HEK293 (cell line): ENCODE measurements at regions not wholly inside any gene's neighbourhood (a gene's known extent, or its start where the extent isn't known, plus 50 kb on each side); places are given as distances from the start of the nearest gene placed in this dataset.

ENCODE experiments used
- CTCF ChIA-PET: fragments of 350-600 bp; formaldehyde crosslinking; extraction: SDS; loops from one replicate; lab custom pipeline; 2021; ENCODE audit warnings: antibody characterized with exemption; lab: Yijun Ruan, JAX
- POLR2A ChIA-PET: fragments of 300-600 bp; formaldehyde crosslinking; extraction: SDS; loops from one replicate; lab custom pipeline; 2020; ENCODE audit warnings: antibody characterized with exemption, inconsistent platforms; lab: Yijun Ruan, JAX
- H3K27ac ChIP-seq: fragments of 200-500 bp; sonication (Bioruptor generic); 2 replicates; pipeline ENCODE4 v1.5.1; 2014; ENCODE audit warnings: low read depth, low read length, control low read depth, inconsistent platforms; ENCODE audit errors: extremely low read depth
- H3K36me3 ChIP-seq, 2 experiments: fragments of 200-500 bp in 1 of 2; sonication (Bioruptor generic) in 1 of 2; 1 replicate in 1 of 2; 2 replicates in 1 of 2; pipeline ENCODE4 v1.5.1; 2014 to 2017; ENCODE audit warnings: inconsistent platforms in 2 of 2, low read length in 2 of 2; ENCODE audit not compliant: control insufficient read depth in 2 of 2, insufficient read depth in 1 of 2
- H3K4me1 ChIP-seq: fragments of 200-500 bp; sonication (Bioruptor generic); 2 replicates; pipeline ENCODE4 v1.5.1; 2014; ENCODE audit warnings: mild to moderate bottlenecking, low read length, inconsistent platforms; ENCODE audit not compliant: control insufficient read depth, insufficient read depth
- H3K4me3 ChIP-seq: 2 replicates; pipeline ENCODE4 v1.5.1; 2011; ENCODE audit warnings: low read depth, mild to moderate bottlenecking, control low read depth, low read length, moderate library complexity
- H3K9me3 ChIP-seq: fragments of 200-500 bp; sonication (Bioruptor generic); 2 replicates; pipeline ENCODE4 v1.5.1; 2014; ENCODE audit warnings: low read depth, low read length, inconsistent platforms; ENCODE audit not compliant: control insufficient read depth, insufficient read depth
- GLIS1 ChIP-seq: fragments of 450-650 bp; formaldehyde crosslinking; IDR thresholded peaks from 2 replicates; pipeline ENCODE4 v1.5.1; 2016; ENCODE audit warnings: missing biosample characterization, missing genetic modification characterization
- IKZF3 ChIP-seq: fragments of 450-650 bp; IDR thresholded peaks from 2 replicates; pipeline ENCODE4 v1.5.0; 2018; ENCODE audit warnings: missing biosample characterization, mild to moderate bottlenecking, missing genetic modification characterization, moderate library complexity
- WT1 ChIP-seq: fragments of 450-650 bp; formaldehyde crosslinking; IDR thresholded peaks from 2 replicates; pipeline ENCODE4 v1.5.1; 2016; ENCODE audit warnings: missing biosample characterization, missing genetic modification characterization
- ZBTB21 ChIP-seq: fragments of 450-650 bp; formaldehyde crosslinking; IDR thresholded peaks from 2 replicates; pipeline ENCODE4 v1.5.1; 2017; ENCODE audit warnings: missing biosample characterization, missing genetic modification characterization
- ZBTB8A ChIP-seq: fragments of 450-650 bp; formaldehyde crosslinking; IDR thresholded peaks from 2 replicates; pipeline ENCODE4 v1.5.1; 2016; ENCODE audit warnings: missing biosample characterization, missing genetic modification characterization
- ZFP3 ChIP-seq: fragments of 450-650 bp; formaldehyde crosslinking; IDR thresholded peaks from 2 replicates; pipeline ENCODE4 v1.5.1; 2016; ENCODE audit warnings: low read depth, missing biosample characterization, missing genetic modification characterization
- ZIC2 ChIP-seq: fragments of 450-650 bp; formaldehyde crosslinking; IDR thresholded peaks from 2 replicates; pipeline ENCODE4 v1.5.1; 2016; ENCODE audit warnings: missing biosample characterization, missing genetic modification characterization
- ZNF121 ChIP-seq: fragments of 450-650 bp; formaldehyde crosslinking; IDR thresholded peaks from 2 replicates; pipeline ENCODE4 v1.5.1; 2016; ENCODE audit warnings: missing biosample characterization, missing genetic modification characterization
- ZNF140 ChIP-seq: fragments of 450-650 bp; formaldehyde crosslinking; IDR thresholded peaks from 2 replicates; pipeline ENCODE4 v1.5.1; 2016; ENCODE audit warnings: missing biosample characterization, missing genetic modification characterization
- ZNF155 ChIP-seq: fragments of 450-650 bp; formaldehyde crosslinking; IDR thresholded peaks from 2 replicates; pipeline ENCODE4 v1.5.1; 2016; ENCODE audit warnings: missing biosample characterization, missing genetic modification characterization
- ZNF16 ChIP-seq: fragments of 450-650 bp; formaldehyde crosslinking; IDR thresholded peaks from 2 replicates; pipeline ENCODE4 v1.5.1; 2016; ENCODE audit warnings: low read depth, missing biosample characterization, missing genetic modification characterization
- ZNF175 ChIP-seq: fragments of 450-650 bp; formaldehyde crosslinking; IDR thresholded peaks from 2 replicates; pipeline ENCODE4 v1.5.1; 2016; ENCODE audit warnings: missing biosample characterization, missing genetic modification characterization
- ZNF473 ChIP-seq: fragments of 450-650 bp; formaldehyde crosslinking; IDR thresholded peaks from 2 replicates; pipeline ENCODE4 v1.5.1; 2017; ENCODE audit warnings: missing biosample characterization, missing genetic modification characterization
- ZNF488 ChIP-seq: fragments of 450-650 bp; formaldehyde crosslinking; IDR thresholded peaks from 2 replicates; pipeline ENCODE4 v1.5.1; 2016; ENCODE audit warnings: missing biosample characterization, missing genetic modification characterization
- ZNF530 ChIP-seq: fragments of 450-650 bp; formaldehyde crosslinking; IDR thresholded peaks from 2 replicates; pipeline ENCODE4 v1.5.1; 2016; ENCODE audit warnings: low read depth, missing biosample characterization, missing genetic modification characterization
- ZNF549 ChIP-seq: fragments of 450-650 bp; IDR thresholded peaks from 2 replicates; pipeline ENCODE4 v1.5.1; 2018; ENCODE audit warnings: missing biosample characterization, missing genetic modification characterization, mild to moderate bottlenecking, inconsistent platforms, moderate library complexity
- ZNF560 ChIP-seq: fragments of 450-650 bp; formaldehyde crosslinking; IDR thresholded peaks from 2 replicates; pipeline ENCODE4 v1.5.1; 2017; ENCODE audit warnings: missing biosample characterization, missing genetic modification characterization, borderline replicate concordance
- ZNF596 ChIP-seq: fragments of 450-650 bp; IDR thresholded peaks from 2 replicates; pipeline ENCODE4 v1.5.0; 2018; ENCODE audit warnings: missing biosample characterization, mild to moderate bottlenecking, missing genetic modification characterization, moderate library complexity
- ZNF785 ChIP-seq: fragments of 450-650 bp; formaldehyde crosslinking; IDR thresholded peaks from 2 replicates; pipeline ENCODE4 v1.5.1; 2016; ENCODE audit warnings: missing biosample characterization, missing genetic modification characterization
- ZSCAN30 ChIP-seq: fragments of 450-650 bp; IDR thresholded peaks from 2 replicates; pipeline ENCODE4 v1.5.1; 2018; ENCODE audit warnings: missing biosample characterization, mild to moderate bottlenecking, missing genetic modification characterization, moderate library complexity
- ZSCAN4 ChIP-seq: fragments of 450-650 bp; formaldehyde crosslinking; IDR thresholded peaks from 2 replicates; pipeline ENCODE4 v1.5.1; 2017; ENCODE audit warnings: missing biosample characterization, missing genetic modification characterization
- TF ChIP-seq, protein P1 (sequence below): fragments of 450-650 bp; formaldehyde crosslinking; IDR thresholded peaks from 2 replicates; pipeline ENCODE4 v1.5.1; 2016; ENCODE audit warnings: missing biosample characterization, missing genetic modification characterization, low read depth
- TF ChIP-seq, protein P2 (sequence below): fragments of 450-650 bp; formaldehyde crosslinking; conservative IDR thresholded peaks from 2 replicates; pipeline ENCODE4 v1.5.1; 2016; ENCODE audit warnings: low read depth, missing biosample characterization, missing genetic modification characterization
- TF ChIP-seq, protein P3 (sequence below): fragments of 450-650 bp; formaldehyde crosslinking; IDR thresholded peaks from 2 replicates; pipeline ENCODE4 v1.5.1; 2017; ENCODE audit warnings: missing biosample characterization, missing genetic modification characterization
- TF ChIP-seq, protein P4 (sequence below): fragments of 450-650 bp; formaldehyde crosslinking; IDR thresholded peaks from 2 replicates; pipeline ENCODE4 v1.5.1; 2016; ENCODE audit warnings: missing biosample characterization, missing genetic modification characterization

DNA sequence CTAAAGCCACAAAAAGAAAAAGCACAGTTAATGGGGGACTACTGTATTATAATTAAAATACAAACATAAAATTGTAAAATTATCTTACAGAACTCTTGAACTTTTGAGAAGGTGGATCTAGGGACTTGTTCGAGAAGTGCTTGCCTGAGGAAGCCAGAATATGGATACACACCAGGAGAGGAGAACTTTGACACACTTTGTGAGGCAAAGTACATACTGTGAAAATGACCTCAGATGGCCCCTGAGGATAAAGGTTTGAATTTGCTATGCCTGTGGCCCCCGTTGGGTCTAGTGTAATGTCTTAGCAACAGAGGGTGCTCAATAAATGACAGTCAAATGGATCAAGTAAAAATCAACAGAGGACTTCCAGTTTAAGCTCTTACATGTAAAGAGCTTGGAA, 148.2 kb upstream of the CYP1B1 start:
- POLR2A ChIA-PET: no interaction called here
- no peaks in the 10 kb centered on the region for H3K36me3 ChIP-seq

GRCh38 chr2:38223256-38223655, 147.3 kb upstream of the CYP1B1 start:
- Histone ChIP-seq H3K27ac (no peak overlapping the region), H3K4me1 (no peaks in the 10 kb centered on the region), H3K9me3 (no peaks in the 10 kb centered on the region)
- CTCF ChIA-PET: no interaction called here
- TF ChIP-seq ZNF549 (no peak), ZNF175 (tag by site-specific recombination) (no peak), ZNF121 (tag by site-specific recombination) (no peak), ZIC2 (tag by site-specific recombination) (no peak), WT1 (no peak), ZNF596 (tag by site-specific recombination) (no peak), ZSCAN30 (tag by site-specific recombination) (no peak), GLIS1 (tag by site-specific recombination) (no peak), ZBTB21 (tag by site-specific recombination) (0 out of 2 replicates have a peak, but pooled peaks have one; percentile 25)
- TF ChIP-seq, protein P1, sequence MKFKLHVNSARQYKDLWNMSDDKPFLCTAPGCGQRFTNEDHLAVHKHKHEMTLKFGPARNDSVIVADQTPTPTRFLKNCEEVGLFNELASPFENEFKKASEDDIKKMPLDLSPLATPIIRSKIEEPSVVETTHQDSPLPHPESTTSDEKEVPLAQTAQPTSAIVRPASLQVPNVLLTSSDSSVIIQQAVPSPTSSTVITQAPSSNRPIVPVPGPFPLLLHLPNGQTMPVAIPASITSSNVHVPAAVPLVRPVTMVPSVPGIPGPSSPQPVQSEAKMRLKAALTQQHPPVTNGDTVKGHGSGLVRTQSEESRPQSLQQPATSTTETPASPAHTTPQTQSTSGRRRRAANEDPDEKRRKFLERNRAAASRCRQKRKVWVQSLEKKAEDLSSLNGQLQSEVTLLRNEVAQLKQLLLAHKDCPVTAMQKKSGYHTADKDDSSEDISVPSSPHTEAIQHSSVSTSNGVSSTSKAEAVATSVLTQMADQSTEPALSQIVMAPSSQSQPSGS (tag by site-specific recombination): peak; percentile 18; the same call in 1 of the 2 replicates
- TF ChIP-seq, protein P2, sequence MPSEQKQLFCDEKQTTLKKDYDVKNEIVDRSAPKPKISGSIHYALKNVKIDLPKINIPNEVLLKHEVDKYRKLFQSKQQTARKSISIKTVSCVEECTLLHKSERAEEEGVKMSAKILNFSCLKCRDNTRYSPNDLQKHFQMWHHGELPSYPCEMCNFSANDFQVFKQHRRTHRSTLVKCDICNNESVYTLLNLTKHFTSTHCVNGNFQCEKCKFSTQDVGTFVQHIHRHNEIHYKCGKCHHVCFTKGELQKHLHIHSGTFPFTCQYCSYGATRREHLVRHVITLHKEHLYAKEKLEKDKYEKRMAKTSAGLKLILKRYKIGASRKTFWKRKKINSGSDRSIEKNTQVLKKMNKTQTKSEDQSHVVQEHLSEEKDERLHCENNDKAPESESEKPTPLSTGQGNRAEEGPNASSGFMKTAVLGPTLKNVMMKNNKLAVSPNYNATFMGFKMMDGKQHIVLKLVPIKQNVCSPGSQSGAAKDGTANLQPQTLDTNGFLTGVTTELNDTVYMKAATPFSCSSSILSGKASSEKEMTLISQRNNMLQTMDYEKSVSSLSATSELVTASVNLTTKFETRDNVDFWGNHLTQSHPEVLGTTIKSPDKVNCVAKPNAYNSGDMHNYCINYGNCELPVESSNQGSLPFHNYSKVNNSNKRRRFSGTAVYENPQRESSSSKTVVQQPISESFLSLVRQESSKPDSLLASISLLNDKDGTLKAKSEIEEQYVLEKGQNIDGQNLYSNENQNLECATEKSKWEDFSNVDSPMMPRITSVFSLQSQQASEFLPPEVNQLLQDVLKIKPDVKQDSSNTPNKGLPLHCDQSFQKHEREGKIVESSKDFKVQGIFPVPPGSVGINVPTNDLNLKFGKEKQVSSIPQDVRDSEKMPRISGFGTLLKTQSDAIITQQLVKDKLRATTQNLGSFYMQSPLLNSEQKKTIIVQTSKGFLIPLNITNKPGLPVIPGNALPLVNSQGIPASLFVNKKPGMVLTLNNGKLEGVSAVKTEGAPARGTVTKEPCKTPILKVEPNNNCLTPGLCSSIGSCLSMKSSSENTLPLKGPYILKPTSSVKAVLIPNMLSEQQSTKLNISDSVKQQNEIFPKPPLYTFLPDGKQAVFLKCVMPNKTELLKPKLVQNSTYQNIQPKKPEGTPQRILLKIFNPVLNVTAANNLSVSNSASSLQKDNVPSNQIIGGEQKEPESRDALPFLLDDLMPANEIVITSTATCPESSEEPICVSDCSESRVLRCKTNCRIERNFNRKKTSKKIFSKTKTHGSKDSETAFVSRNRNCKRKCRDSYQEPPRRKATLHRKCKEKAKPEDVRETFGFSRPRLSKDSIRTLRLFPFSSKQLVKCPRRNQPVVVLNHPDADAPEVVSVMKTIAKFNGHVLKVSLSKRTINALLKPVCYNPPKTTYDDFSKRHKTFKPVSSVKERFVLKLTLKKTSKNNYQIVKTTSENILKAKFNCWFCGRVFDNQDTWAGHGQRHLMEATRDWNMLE (tag by site-specific recombination): no peak
- TF ChIP-seq, protein P3, sequence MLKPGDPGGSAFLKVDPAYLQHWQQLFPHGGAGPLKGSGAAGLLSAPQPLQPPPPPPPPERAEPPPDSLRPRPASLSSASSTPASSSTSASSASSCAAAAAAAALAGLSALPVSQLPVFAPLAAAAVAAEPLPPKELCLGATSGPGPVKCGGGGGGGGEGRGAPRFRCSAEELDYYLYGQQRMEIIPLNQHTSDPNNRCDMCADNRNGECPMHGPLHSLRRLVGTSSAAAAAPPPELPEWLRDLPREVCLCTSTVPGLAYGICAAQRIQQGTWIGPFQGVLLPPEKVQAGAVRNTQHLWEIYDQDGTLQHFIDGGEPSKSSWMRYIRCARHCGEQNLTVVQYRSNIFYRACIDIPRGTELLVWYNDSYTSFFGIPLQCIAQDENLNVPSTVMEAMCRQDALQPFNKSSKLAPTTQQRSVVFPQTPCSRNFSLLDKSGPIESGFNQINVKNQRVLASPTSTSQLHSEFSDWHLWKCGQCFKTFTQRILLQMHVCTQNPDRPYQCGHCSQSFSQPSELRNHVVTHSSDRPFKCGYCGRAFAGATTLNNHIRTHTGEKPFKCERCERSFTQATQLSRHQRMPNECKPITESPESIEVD (tag by site-specific recombination): peak; percentile 47; the same call in 1 of the 2 replicates
- TF ChIP-seq, all 188 proteins: peak for 3
- Histone ChIP-seq H3K4me3 (no peak overlapping the region), H3K36me3 (no peaks in the 10 kb centered on the region)
- POLR2A ChIA-PET: no interaction called here

More for the DNA sequence above, 148.2 kb upstream of the CYP1B1 start:
- Histone ChIP-seq H3K4me1 (no peaks in the 10 kb centered on the region), H3K9me3 (no peaks in the 10 kb centered on the region), H3K27ac (no peak overlapping the region), H3K4me3 (no peak overlapping the region)
- TF ChIP-seq IKZF3 (tag by site-specific recombination) (no peak), ZNF785 (tag by site-specific recombination) (no peak), ZSCAN4 (no peak), ZNF560 (tag by site-specific recombination) (no peak), ZNF530 (no peak), ZNF488 (no peak), ZNF473 (tag by site-specific recombination) (no peak), ZNF155 (no peak), ZNF16 (tag by site-specific recombination) (no peak), ZFP3 (tag by site-specific recombination) (no peak), ZBTB8A (tag by site-specific recombination) (no peak), ZNF140 (tag by site-specific recombination) (no peak)
- TF ChIP-seq, protein P4, sequence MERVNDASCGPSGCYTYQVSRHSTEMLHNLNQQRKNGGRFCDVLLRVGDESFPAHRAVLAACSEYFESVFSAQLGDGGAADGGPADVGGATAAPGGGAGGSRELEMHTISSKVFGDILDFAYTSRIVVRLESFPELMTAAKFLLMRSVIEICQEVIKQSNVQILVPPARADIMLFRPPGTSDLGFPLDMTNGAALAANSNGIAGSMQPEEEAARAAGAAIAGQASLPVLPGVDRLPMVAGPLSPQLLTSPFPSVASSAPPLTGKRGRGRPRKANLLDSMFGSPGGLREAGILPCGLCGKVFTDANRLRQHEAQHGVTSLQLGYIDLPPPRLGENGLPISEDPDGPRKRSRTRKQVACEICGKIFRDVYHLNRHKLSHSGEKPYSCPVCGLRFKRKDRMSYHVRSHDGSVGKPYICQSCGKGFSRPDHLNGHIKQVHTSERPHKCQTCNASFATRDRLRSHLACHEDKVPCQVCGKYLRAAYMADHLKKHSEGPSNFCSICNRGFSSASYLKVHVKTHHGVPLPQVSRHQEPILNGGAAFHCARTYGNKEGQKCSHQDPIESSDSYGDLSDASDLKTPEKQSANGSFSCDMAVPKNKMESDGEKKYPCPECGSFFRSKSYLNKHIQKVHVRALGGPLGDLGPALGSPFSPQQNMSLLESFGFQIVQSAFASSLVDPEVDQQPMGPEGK (tag by site-specific recombination): no peak
- CTCF ChIA-PET: no interaction called here
